Smooth muscle cell (in vitro differentiated cells): ENCODE measurements at regions not wholly inside any gene's neighbourhood (a gene's known extent, or its start where the extent isn't known, plus 50 kb on each side); places are given as distances from the start of the nearest gene placed in this dataset.

ENCODE experiments used
- DNase-seq: peaks from one replicate; lab custom pipeline; 2025; ENCODE audit not compliant: unreplicated experiment; lab: John Stamatoyannopoulos, UW
- H2AFZ ChIP-seq: fragments of 200-600 bp; sonication (generic); 2 replicates; pipeline ENCODE4 v1.6.0; 2016; ENCODE audit warnings: antibody characterized with exemption, low read depth, mild to moderate bottlenecking
- H3F3A ChIP-seq: fragments of 200-600 bp; sonication (generic); 2 replicates; pipeline ENCODE4 v1.6.0; 2017; ENCODE audit warnings: antibody characterized with exemption, low read depth
- H3K27ac ChIP-seq: fragments of 200-600 bp; sonication (generic); 2 replicates; pipeline ENCODE4 v1.5.1; 2016; ENCODE audit warnings: low read depth, mild to moderate bottlenecking
- H3K27me3 ChIP-seq: fragments of 200-600 bp; sonication (generic); 2 replicates; pipeline ENCODE4 v1.6.1; 2016; ENCODE audit warnings: low read depth, mild to moderate bottlenecking
- H3K36me3 ChIP-seq: fragments of 200-600 bp; sonication (generic); 2 replicates; pipeline ENCODE4 v1.5.1; 2016; ENCODE audit warnings: low read depth
- H3K4me1 ChIP-seq: fragments of 200-600 bp; sonication (generic); 2 replicates; pipeline ENCODE4 v1.5.1; 2016; ENCODE audit warnings: low read depth
- H3K4me2 ChIP-seq: fragments of 200-600 bp; sonication (generic); 2 replicates; pipeline ENCODE4 v1.6.0; 2016; ENCODE audit warnings: mild to moderate bottlenecking
- H3K4me3 ChIP-seq: fragments of 200-600 bp; sonication (generic); 2 replicates; pipeline ENCODE4 v1.5.1; 2016; ENCODE audit warnings: mild to moderate bottlenecking
- H3K79me2 ChIP-seq: fragments of 200-600 bp; sonication (generic); 2 replicates; pipeline ENCODE4 v1.6.0; 2016; ENCODE audit warnings: low read depth, mild to moderate bottlenecking
- H3K9ac ChIP-seq: fragments of 200-600 bp; sonication (generic); 2 replicates; pipeline ENCODE4 v1.6.0; 2016; ENCODE audit warnings: low read depth
- H3K9me3 ChIP-seq: fragments of 200-600 bp; sonication (generic); replicated peaks from 2 replicates; pipeline ENCODE4 v1.5.1; 2016; ENCODE audit warnings: low read depth
- H4K20me1 ChIP-seq: fragments of 200-600 bp; sonication (generic); 2 replicates; pipeline ENCODE4 v1.6.0; 2016; ENCODE audit warnings: low read depth
- CTCF ChIP-seq: fragments of 200-600 bp; sonication (generic); IDR thresholded peaks from 2 replicates; pipeline ENCODE4 v1.5.1; 2017; ENCODE audit warnings: borderline replicate concordance, mild to moderate bottlenecking, antibody characterized with exemption; ENCODE audit not compliant: insufficient read depth, poor library complexity, severe bottlenecking
- WGBS: methylation state at CpG from one replicate; pipeline ENCODE4 v1.1.7; 2016; ENCODE audit warnings: low lambda C conversion rate; 5-methylcytosine and 5-hydroxymethylcytosine counted together

GRCh38 chr9:135423725-135424124 is 55.9 kb upstream of the PPP1R26 start:
- 95% methylated on average over 9 of the region's 9 CpGs for WGBS
- Histone ChIP-seq H3K79me2 (no peaks in the 10 kb centered on the region), H3K9ac (no peak overlapping the region), H3K36me3 (no peaks in the 10 kb centered on the region), H3K4me2 (no peak overlapping the region), H3K4me1 (no peaks in the 10 kb centered on the region), H2AFZ (no peak overlapping the region), H3K27me3 (no peaks in the 10 kb centered on the region), H4K20me1 (no peaks in the 10 kb centered on the region), H3K4me3 (no peak overlapping the region), H3F3A (no peaks in the 10 kb centered on the region), H3K9me3 (no peaks in the 10 kb centered on the region), H3K27ac (no peak overlapping the region)
- DNase-seq: no peak
- TF ChIP-seq CTCF: no peak
